GM12891 (cell line): ENCODE measurements at regions not wholly inside any gene's neighbourhood (a gene's known extent, or its start where the extent isn't known, plus 50 kb on each side); places are given as distances from the start of the nearest gene placed in this dataset.

Experiments
- POLR2A ChIP-seq: IDR thresholded peaks from 2 replicates; pipeline ENCODE4 v1.6.1; 2011; ENCODE audit warnings: low read depth, low read length, control low read depth
- TAF1 ChIP-seq: IDR thresholded peaks from 2 replicates; pipeline ENCODE4 v1.6.1; 2011; ENCODE audit warnings: low read depth, low read length, control low read depth

DNA sequence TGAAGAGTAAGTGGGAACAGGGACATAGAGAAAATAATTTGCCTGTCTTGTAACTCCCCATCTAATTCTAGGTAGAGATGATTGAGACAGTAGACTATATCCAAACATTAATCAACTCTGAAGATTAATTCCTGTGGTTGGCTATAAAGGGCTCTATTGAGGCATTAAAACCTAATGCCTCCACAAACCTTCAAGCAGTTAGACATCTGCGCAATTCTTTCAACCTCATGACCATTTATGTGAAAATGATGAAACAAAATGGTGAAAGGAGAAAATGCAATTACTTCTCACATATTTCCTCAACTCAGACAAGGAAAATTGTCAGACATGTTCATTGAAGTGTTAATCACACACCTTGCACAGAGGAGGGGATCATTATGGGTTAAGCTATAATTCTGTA is 164.5 kb upstream of the MYT1L start:
- no peak for TF ChIP-seq POLR2A
- TF ChIP-seq TAF1, result no peak
